GM10266 (cell line): ENCODE measurements at regions not wholly inside any gene's neighbourhood (a gene's known extent, or its start where the extent isn't known, plus 50 kb on each side); places are given as distances from the start of the nearest gene placed in this dataset.
A peak's percentile ranks its signal among the peaks of the same experiment; 100 is the strongest.

Experiments
- DNase-seq: peaks from one replicate; pipeline ENCODE4 v3.0.0; 2012; ENCODE audit errors: extremely low spot score
- CTCF ChIP-seq: IDR thresholded peaks from 2 replicates; pipeline ENCODE4 v1.5.1; 2012; ENCODE audit warnings: mild to moderate bottlenecking, low read depth; ENCODE audit not compliant: control insufficient read depth, insufficient read depth; ENCODE audit errors: missing control alignments

GRCh38 chr6:18820725-18821124, 433.6 kb downstream of the RNF144B start:
- no peak for DNase-seq
- TF ChIP-seq CTCF = no peak

GRCh38 chr6:18823782-18824386, 436.7 kb downstream of the RNF144B start:
- DNase-seq = no peak
- peak; percentile 36 for TF ChIP-seq CTCF

- DNase-seq = no peak
- TF ChIP-seq CTCF = no peak
Observed at GRCh38 chr6:18829272-18829870, 442.2 kb downstream of the RNF144B start.

GRCh38 chr6:18835976-18836375, 448.8 kb downstream of the RNF144B start:
- DNase-seq = no peak
- TF ChIP-seq CTCF = no peak

GRCh38 chr6:18837013-18837412, 449.9 kb downstream of the RNF144B start:
- DNase-seq = no peak
- TF ChIP-seq CTCF = no peak

- DNase-seq = no peak
- TF ChIP-seq CTCF = no peak
Observed at GRCh38 chr6:18842534-18842933, 455.4 kb downstream of the RNF144B start.

GRCh38 chr6:18845896-18846295, 458.7 kb downstream of the RNF144B start:
- no peak for TF ChIP-seq CTCF
- DNase-seq = no peak
